Brain pericyte (primary cell): ENCODE measurements at regions not wholly inside any gene's neighbourhood (a gene's known extent, or its start where the extent isn't known, plus 50 kb on each side); places are given as distances from the start of the nearest gene placed in this dataset.

Source experiments
- DNase-seq: peaks from one replicate; pipeline ENCODE4 v3.0.0-alpha.2; 2012; ENCODE audit warnings: low read depth, low spot score

GRCh38 chr4:130608121-130608520, 1512.2 kb downstream of the C4orf33 start:
- DNase-seq, result no peak

GRCh38 chr4:130628531-130628930, 1532.6 kb downstream of the C4orf33 start:
- DNase-seq, result no peak

GRCh38 chr4:130632731-130633604, 1537.0 kb downstream of the C4orf33 start:
- peak; percentile 85 for DNase-seq

GRCh38 chr4:130636486-130636885, 1540.5 kb downstream of the C4orf33 start:
- no peak for DNase-seq

- DNase-seq, result no peak
Measured at GRCh38 chr4:130640592-130640991, 1544.6 kb downstream of the C4orf33 start.

GRCh38 chr4:130646886-130647285, 1550.9 kb downstream of the C4orf33 start:
- DNase-seq, result no peak

- no peak for DNase-seq
Measured at GRCh38 chr4:130648570-130648969, 1552.6 kb downstream of the C4orf33 start.

- no peak for DNase-seq
Measured at GRCh38 chr4:130653842-130654241, 1557.9 kb downstream of the C4orf33 start.

GRCh38 chr4:130659320-130659719, 1563.4 kb downstream of the C4orf33 start:
- no peak for DNase-seq

- DNase-seq, result no peak
Measured at GRCh38 chr4:130668859-130669258, 1572.9 kb downstream of the C4orf33 start.

- DNase-seq, result no peak
Measured at GRCh38 chr4:130675266-130675665, 1579.3 kb downstream of the C4orf33 start.

- no peak for DNase-seq
Measured at GRCh38 chr4:130689181-130689580, 1593.2 kb downstream of the C4orf33 start.

GRCh38 chr4:130698251-130698650, 1602.3 kb downstream of the C4orf33 start:
- DNase-seq, result no peak

- no peak for DNase-seq
Measured at GRCh38 chr4:130699004-130699403, 1603.1 kb downstream of the C4orf33 start.

- no peak for DNase-seq
Measured at GRCh38 chr4:130703211-130703935, 1607.4 kb downstream of the C4orf33 start.

GRCh38 chr4:130705023-130705422, 1609.1 kb downstream of the C4orf33 start:
- DNase-seq, result no peak

GRCh38 chr4:130712038-130712437, 1616.1 kb downstream of the C4orf33 start:
- DNase-seq, result no peak

- no peak for DNase-seq
Measured at GRCh38 chr4:130714006-130714405, 1618.1 kb downstream of the C4orf33 start.

- DNase-seq, result no peak
Measured at GRCh38 chr4:130722361-130722760, 1626.4 kb downstream of the C4orf33 start.

GRCh38 chr4:130736436-130737185, 1640.7 kb downstream of the C4orf33 start:
- DNase-seq, result no peak

- no peak for DNase-seq
Measured at GRCh38 chr4:130738233-130738632, 1642.3 kb downstream of the C4orf33 start.

- no peak for DNase-seq
Measured at GRCh38 chr4:130747842-130748241, 1651.9 kb downstream of the C4orf33 start.
